ENCODE measurements at regions not wholly inside any gene's neighbourhood (a gene's known extent, or its start where the extent isn't known, plus 50 kb on each side); places are given as distances from the start of the nearest gene placed in this dataset.

DNA sequence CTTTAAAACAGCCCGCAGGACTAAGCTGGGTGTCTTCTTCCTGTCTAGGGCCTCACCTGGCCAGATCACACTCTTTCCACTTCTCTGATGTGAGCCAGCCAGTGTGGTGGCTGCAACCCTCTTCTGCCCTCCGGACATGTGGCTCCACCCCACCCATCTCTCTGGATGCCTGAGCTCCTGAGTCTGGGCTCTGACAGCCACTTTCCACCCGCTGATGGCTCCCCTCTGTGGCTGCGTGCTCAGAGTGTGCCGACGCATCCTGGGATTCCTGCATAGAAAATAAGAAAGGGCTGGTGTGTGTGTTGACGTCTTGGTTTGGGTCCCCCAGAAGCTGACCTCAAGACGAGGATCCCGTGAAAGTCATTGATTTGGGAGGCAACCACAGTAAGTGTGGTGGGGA is 181.6 kb downstream of the URI1 start:
- TF ChIP-seq RXRA (IDR thresholded peaks at IDR 0.05; ENCODE audit: borderline replicate concordance, low read depth) (no peak), GATA2 (CRISPR knock-in tag; IDR thresholded peaks at IDR 0.05) (no peak), NFIC (IDR thresholded peaks at IDR 0.05; ENCODE audit: borderline replicate concordance) (no peak), NRF1 (IDR thresholded peaks at IDR 0.05; ENCODE audit: low read depth, low read length) (no peak), POLR2AphosphoS5 (IDR thresholded peaks at IDR 0.05; ENCODE audit: low read depth, low read length) (no peak)
- TF ChIP-seq, protein P1, sequence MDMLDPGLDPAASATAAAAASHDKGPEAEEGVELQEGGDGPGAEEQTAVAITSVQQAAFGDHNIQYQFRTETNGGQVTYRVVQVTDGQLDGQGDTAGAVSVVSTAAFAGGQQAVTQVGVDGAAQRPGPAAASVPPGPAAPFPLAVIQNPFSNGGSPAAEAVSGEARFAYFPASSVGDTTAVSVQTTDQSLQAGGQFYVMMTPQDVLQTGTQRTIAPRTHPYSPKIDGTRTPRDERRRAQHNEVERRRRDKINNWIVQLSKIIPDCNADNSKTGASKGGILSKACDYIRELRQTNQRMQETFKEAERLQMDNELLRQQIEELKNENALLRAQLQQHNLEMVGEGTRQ (IDR thresholded peaks at IDR 0.05; ENCODE audit: borderline replicate concordance, low read depth, low read length), result no peak
- TF ChIP-seq, protein P2, sequence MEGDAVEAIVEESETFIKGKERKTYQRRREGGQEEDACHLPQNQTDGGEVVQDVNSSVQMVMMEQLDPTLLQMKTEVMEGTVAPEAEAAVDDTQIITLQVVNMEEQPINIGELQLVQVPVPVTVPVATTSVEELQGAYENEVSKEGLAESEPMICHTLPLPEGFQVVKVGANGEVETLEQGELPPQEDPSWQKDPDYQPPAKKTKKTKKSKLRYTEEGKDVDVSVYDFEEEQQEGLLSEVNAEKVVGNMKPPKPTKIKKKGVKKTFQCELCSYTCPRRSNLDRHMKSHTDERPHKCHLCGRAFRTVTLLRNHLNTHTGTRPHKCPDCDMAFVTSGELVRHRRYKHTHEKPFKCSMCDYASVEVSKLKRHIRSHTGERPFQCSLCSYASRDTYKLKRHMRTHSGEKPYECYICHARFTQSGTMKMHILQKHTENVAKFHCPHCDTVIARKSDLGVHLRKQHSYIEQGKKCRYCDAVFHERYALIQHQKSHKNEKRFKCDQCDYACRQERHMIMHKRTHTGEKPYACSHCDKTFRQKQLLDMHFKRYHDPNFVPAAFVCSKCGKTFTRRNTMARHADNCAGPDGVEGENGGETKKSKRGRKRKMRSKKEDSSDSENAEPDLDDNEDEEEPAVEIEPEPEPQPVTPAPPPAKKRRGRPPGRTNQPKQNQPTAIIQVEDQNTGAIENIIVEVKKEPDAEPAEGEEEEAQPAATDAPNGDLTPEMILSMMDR (IDR thresholded peaks at IDR 0.05), result no peak
- TF ChIP-seq, protein P3, sequence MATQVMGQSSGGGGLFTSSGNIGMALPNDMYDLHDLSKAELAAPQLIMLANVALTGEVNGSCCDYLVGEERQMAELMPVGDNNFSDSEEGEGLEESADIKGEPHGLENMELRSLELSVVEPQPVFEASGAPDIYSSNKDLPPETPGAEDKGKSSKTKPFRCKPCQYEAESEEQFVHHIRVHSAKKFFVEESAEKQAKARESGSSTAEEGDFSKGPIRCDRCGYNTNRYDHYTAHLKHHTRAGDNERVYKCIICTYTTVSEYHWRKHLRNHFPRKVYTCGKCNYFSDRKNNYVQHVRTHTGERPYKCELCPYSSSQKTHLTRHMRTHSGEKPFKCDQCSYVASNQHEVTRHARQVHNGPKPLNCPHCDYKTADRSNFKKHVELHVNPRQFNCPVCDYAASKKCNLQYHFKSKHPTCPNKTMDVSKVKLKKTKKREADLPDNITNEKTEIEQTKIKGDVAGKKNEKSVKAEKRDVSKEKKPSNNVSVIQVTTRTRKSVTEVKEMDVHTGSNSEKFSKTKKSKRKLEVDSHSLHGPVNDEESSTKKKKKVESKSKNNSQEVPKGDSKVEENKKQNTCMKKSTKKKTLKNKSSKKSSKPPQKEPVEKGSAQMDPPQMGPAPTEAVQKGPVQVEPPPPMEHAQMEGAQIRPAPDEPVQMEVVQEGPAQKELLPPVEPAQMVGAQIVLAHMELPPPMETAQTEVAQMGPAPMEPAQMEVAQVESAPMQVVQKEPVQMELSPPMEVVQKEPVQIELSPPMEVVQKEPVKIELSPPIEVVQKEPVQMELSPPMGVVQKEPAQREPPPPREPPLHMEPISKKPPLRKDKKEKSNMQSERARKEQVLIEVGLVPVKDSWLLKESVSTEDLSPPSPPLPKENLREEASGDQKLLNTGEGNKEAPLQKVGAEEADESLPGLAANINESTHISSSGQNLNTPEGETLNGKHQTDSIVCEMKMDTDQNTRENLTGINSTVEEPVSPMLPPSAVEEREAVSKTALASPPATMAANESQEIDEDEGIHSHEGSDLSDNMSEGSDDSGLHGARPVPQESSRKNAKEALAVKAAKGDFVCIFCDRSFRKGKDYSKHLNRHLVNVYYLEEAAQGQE (IDR thresholded peaks at IDR 0.05; ENCODE audit: low read depth, low read length), result no peak

Data from SK-N-SH (cell line).